ENCODE measurements at regions not wholly inside any gene's neighbourhood (a gene's known extent, or its start where the extent isn't known, plus 50 kb on each side); places are given as distances from the start of the nearest gene placed in this dataset.

DNA sequence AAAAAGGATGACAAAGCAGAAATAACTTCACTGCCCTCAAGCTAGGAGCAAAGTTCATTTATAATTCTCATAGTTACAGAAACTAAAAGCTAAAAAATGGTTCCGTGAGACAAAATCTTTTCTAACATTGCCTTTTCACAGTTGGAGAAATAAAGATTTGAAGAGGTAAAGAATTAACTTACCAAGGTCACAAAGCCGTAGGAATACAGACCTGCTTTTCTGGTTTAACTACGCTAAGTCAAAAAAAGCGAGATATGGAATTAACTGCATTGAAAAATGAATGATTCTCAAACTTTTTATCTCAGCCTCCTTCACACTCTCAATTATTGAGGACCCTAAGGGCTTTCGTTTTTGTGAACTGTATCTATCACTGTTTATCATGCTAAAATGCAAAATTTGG is 95.3 kb downstream of the SLC17A6 start:
- no peak for DNase-seq

GRCh38 chr11:22433094-22433455 is 94.9 kb downstream of the SLC17A6 start:
- DNase-seq = no peak

DNA sequence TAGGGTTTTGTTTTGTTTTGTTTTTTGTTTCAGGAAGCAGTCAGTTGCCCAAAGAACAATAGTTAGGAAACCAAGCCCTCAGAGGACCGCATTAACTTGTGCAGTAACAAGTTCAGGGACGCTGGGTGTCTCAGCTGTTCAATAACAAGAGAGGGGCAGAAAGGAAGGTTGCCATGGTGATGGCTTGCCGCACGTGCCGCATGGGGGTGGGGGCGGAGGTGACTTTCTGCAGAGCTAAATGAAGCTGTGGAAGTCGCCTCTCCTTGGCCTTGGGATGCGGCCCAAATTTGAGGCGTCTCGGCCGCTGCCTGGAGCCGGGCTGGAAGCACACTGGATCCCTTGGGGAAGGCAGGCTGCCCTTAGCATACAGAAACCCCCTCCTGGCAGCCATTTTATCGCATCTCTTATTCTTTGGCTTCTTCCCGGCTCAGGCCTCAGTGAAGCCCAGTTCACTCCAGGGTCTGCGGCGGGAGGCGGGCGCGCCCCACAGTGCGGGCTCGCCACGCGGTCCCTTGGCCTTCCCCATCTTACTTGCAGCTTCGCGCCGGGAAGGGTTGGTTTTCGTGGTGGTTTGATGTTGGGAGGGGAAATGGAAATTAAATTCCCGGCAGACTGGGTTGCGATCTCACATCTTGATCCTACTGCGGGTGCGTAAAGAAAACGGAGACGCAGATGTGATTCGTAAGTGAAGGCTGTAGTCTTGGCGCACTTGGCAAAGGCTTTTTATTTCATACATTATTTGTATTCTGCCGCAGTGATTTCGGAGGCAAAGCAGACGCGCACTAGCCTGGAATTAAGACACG is 94.3 kb downstream of the SLC17A6 start:
- DNase-seq = peak; percentile 84

DNA sequence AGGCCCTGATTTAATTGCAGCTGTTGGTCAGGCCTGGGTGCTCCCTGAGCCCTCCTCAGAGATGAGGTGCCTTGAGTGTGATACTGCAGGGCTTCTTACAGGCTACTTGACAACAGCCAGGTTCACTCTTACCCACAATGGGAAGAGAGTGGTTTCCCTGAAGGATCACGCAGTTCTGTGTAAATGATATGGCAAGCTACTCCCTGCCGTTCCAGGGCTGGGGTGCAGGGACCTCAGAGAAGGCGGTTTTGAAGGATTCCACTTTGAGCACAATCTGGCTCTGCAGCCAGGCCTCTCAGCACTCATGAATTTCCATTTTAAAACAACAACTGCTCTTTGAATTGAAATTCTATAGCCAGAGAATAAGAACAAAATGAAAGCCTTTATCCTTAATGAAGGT is 92.9 kb downstream of the SLC17A6 start:
- peak; percentile 33 for DNase-seq

DNA sequence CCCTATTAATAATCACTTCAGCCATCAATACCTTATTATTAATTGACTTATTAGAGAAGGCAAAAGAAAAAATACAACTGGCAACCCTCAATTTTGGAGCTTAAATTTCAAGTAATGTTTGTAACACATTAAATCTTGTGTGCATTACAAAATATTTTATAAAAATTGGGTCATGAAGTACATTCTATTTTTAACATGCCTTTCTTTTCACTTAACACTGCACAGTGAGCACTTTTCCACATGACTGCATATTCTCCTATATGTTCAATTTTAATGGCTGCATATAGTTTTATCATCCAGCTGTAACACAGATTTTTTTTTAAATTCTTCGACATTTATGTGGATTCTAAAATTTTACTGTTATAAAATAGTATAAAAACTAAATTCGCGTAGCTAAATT is 92.5 kb downstream of the SLC17A6 start:
- no peak for DNase-seq

- DNase-seq = no peak
Observed at GRCh38 chr11:22430141-22430541, 92.0 kb downstream of the SLC17A6 start.
